Natural killer cell (primary cell): ENCODE measurements at regions not wholly inside any gene's neighbourhood (a gene's known extent, or its start where the extent isn't known, plus 50 kb on each side); places are given as distances from the start of the nearest gene placed in this dataset.

Experiments
- ATAC-seq, 3 donors: fragments of 150-1000 bp in 2 of 3; fragments of 200-7000 bp in 1 of 3; cut with Tn5 transposase; 1 replicate in 1 of 3; 2 replicates in 2 of 3; pipeline ENCODE4 v1.10.0; 2021; ENCODE audit warnings: mild to moderate bottlenecking in 2 of 3, moderate library complexity in 2 of 3
- DNase-seq, 2 donors: peaks; one replicate each; pipeline versions ENCODE4 v3.0.0 to v3.0.0-alpha.2; 2013 to 2021; ENCODE audit warnings: mixed read lengths in 1 of 2
- H3K27ac ChIP-seq: one replicate; pipeline ENCODE4 v1.5.1; 2013; ENCODE audit warnings: mild to moderate bottlenecking, low read length
- H3K27me3 ChIP-seq: one replicate; pipeline ENCODE4 v1.6.1; 2013; ENCODE audit warnings: low read length; ENCODE audit not compliant: control insufficient read depth, insufficient read depth
- H3K36me3 ChIP-seq: one replicate; pipeline ENCODE4 v1.6.1; 2013; ENCODE audit warnings: low read length; ENCODE audit not compliant: control insufficient read depth, insufficient read depth
- H3K4me1 ChIP-seq: one replicate; pipeline ENCODE4 v1.6.1; 2013; ENCODE audit warnings: low read length; ENCODE audit not compliant: control insufficient read depth, insufficient read depth
- H3K4me3 ChIP-seq: one replicate; pipeline ENCODE4 v1.5.1; 2013; ENCODE audit warnings: low read length
- H3K9me3 ChIP-seq: one replicate; pipeline ENCODE4 v1.6.1; 2013; ENCODE audit warnings: low read length; ENCODE audit not compliant: control insufficient read depth, insufficient read depth
- H3K27ac Mint-ChIP-seq, 2 donors: one replicate each; pipeline ENCODE4 v1.8.0; 2022; ENCODE audit warnings: mild to moderate bottlenecking in 2 of 2, mixed read lengths in 2 of 2, moderate library complexity in 1 of 2
- H3K27me3 Mint-ChIP-seq, 2 donors: one replicate each; pipeline ENCODE4 v1.8.0; 2022; ENCODE audit warnings: low read depth in 2 of 2, mixed read lengths in 2 of 2
- H3K36me3 Mint-ChIP-seq: one replicate; pipeline ENCODE4 v1.8.0; 2022; ENCODE audit warnings: mixed read lengths
- H3K4me1 Mint-ChIP-seq, 2 donors: one replicate each; pipeline ENCODE4 v1.8.0; 2022; ENCODE audit warnings: mixed read lengths in 2 of 2
- H3K4me3 Mint-ChIP-seq: one replicate; pipeline ENCODE4 v1.8.0; 2022; ENCODE audit warnings: mild to moderate bottlenecking, moderate library complexity, mixed read lengths
- H3K9me3 Mint-ChIP-seq, 2 donors: one replicate each; pipeline ENCODE4 v1.8.0; 2022; ENCODE audit warnings: mixed read lengths in 2 of 2
- CTCF ChIP-seq: fragments of 200-600 bp; IDR thresholded peaks from one replicate; pipeline ENCODE4 v1.8.0; 2022; ENCODE audit warnings: antibody characterized with exemption
- WGBS: methylation state at CpG from one replicate; pipeline ENCODE4 v1.1.7; 2013; ENCODE audit warnings: missing lambda C conversion rate; ENCODE audit not compliant: insufficient coverage; 5-methylcytosine and 5-hydroxymethylcytosine counted together
- intact Hi-C: fragments of 100-400 bp; cut with micrococcal nuclease; formaldehyde crosslinking; loops from one replicate; pipeline ENCODE4 v1.14.2; 2022

GRCh38 chr17:79500745-79501618 lies 109.9 kb downstream of the RBFOX3 start:
- WGBS = 51% methylated on average over 23 of the region's 23 CpGs
- Histone ChIP-seq H3K36me3 (no peaks in the 10 kb centered on the region), H3K4me1 (no peaks in the 10 kb centered on the region), H3K27ac (no peak overlapping the region), H3K27me3 (no peaks in the 10 kb centered on the region), H3K9me3 (no peaks in the 10 kb centered on the region), H3K4me3 (no peak overlapping the region)
- Mint-ChIP-seq H3K9me3 (peaks cover 0 to 9% of the 10 kb centered on the region in 2 donors), H3K36me3 (no peaks in the 10 kb centered on the region), H3K4me1 (peaks cover 0 to 22% of the 10 kb centered on the region in 2 donors), H3K4me3 (no peak overlapping the region), H3K27ac (no peak overlapping the region), H3K27me3 (peaks cover 0 to 7% of the 10 kb centered on the region in 2 donors)
- no peak for TF ChIP-seq CTCF
- DNase-seq = no peak
- intact Hi-C loops = no loop called here
- no peak for ATAC-seq

- H3K27ac Mint-ChIP-seq = no peak overlapping the region
- H3K27me3 Mint-ChIP-seq = peaks cover 0 to 7% of the 10 kb centered on the region in 2 donors
- Histone ChIP-seq H3K36me3 (no peaks in the 10 kb centered on the region), H3K4me1 (no peaks in the 10 kb centered on the region), H3K27me3 (no peaks in the 10 kb centered on the region), H3K9me3 (no peaks in the 10 kb centered on the region), H3K27ac (no peak overlapping the region), H3K4me3 (no peak overlapping the region)
- H3K4me1 Mint-ChIP-seq = peaks cover 0 to 22% of the 10 kb centered on the region in 2 donors
- H3K4me3 Mint-ChIP-seq = no peak overlapping the region
- TF ChIP-seq CTCF = no peak
- H3K9me3 Mint-ChIP-seq = peaks cover 0 to 9% of the 10 kb centered on the region in 2 donors
- ATAC-seq (no peak), DNase-seq (no peak)
- H3K36me3 Mint-ChIP-seq = no peaks in the 10 kb centered on the region
- 0% methylated on average over 1 of the region's 1 CpG for WGBS
- intact Hi-C loops = no loop called here
Observed at GRCh38 chr17:79498854-79499253, 112.0 kb downstream of the RBFOX3 start.

GRCh38 chr17:79497777-79498348 lies 113.0 kb downstream of the RBFOX3 start:
- intact Hi-C loops = no loop called here
- Histone ChIP-seq H3K4me3 (no peak overlapping the region), H3K36me3 (no peaks in the 10 kb centered on the region), H3K9me3 (no peaks in the 10 kb centered on the region), H3K27me3 (no peaks in the 10 kb centered on the region), H3K4me1 (no peaks in the 10 kb centered on the region), H3K27ac (no peak overlapping the region)
- no peak for TF ChIP-seq CTCF
- Mint-ChIP-seq H3K27me3 (peaks cover 0 to 7% of the 10 kb centered on the region in 2 donors), H3K4me3 (no peak overlapping the region), H3K9me3 (peaks cover 0 to 9% of the 10 kb centered on the region in 2 donors), H3K4me1 (peaks cover 0 to 22% of the 10 kb centered on the region in 2 donors), H3K27ac (no peak overlapping the region), H3K36me3 (no peaks in the 10 kb centered on the region)
- no peak for DNase-seq
- ATAC-seq = no peak
- WGBS = 95% methylated on average over 4 of the region's 4 CpGs
